ENCODE measurements at regions not wholly inside any gene's neighbourhood (a gene's known extent, or its start where the extent isn't known, plus 50 kb on each side); places are given as distances from the start of the nearest gene placed in this dataset.

DNA sequence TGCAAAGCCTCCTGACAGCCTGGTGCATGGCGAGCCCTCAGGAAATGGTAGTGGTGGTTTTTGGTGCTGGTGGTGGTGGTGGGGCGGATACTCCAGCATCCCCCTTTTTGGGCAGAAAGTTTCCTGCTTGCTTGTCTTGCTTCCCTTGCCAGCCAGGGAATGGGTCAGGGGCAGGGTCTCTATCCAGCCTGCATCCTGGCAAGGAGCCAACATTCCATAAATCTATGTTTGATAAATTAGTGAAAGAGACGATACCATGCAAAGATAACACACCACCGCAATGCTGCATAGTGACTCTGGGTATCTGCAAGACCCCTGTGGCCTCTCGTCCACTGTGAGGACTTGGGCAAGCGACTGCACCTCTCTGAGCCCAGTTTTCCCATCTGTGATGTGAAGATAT is 246.2 kb downstream of the LRFN2 start:
- H3K36me3 Mint-ChIP-seq (ENCODE audit: insufficient read depth), result no peaks in the 10 kb centered on the region
- DNase-seq (ENCODE audit: low spot score in 2 of 2) (no peak), ATAC-seq (replicated peaks; ENCODE audit: extremely low read depth, poor library complexity, severe bottlenecking) (no peak)
- peaks cover 28% of the 10 kb centered on the region for H3K27me3 Mint-ChIP-seq
- H3K27ac Mint-ChIP-seq (ENCODE audit: low read depth), result no peak overlapping the region
- no peak overlapping the region for H3K4me3 Mint-ChIP-seq
- no peaks in the 10 kb centered on the region for H3K9me3 Mint-ChIP-seq
- no peaks in the 10 kb centered on the region for H3K4me1 Mint-ChIP-seq

DNA sequence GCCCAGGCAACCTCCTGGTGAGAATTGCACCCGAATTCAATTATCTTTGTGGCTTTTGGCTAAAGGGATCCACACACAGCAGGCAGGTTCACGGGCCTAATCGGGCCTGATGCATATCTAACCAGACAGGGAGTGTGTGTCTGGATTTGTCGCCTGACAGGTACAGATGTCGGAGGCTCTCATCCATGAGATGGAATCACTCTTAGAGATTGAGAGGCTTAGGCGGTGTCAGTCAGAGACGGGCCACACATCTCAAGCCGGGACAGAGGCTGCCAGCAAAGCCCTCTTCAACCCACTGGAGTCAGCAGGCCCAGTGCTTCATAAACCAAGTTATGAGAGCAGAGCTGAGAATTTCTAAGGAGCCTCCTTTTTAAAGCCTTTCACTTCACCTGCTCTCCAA is 247.0 kb downstream of the LRFN2 start:
- DNase-seq (ENCODE audit: low spot score in 2 of 2) (no peak), ATAC-seq (replicated peaks; ENCODE audit: extremely low read depth, poor library complexity, severe bottlenecking) (no peak)
- Mint-ChIP-seq H3K9me3 (no peaks in the 10 kb centered on the region), H3K4me3 (no peak overlapping the region), H3K27ac (ENCODE audit: low read depth) (no peak overlapping the region), H3K27me3 (peaks cover 28% of the 10 kb centered on the region), H3K36me3 (ENCODE audit: insufficient read depth) (no peaks in the 10 kb centered on the region), H3K4me1 (no peaks in the 10 kb centered on the region)

DNA sequence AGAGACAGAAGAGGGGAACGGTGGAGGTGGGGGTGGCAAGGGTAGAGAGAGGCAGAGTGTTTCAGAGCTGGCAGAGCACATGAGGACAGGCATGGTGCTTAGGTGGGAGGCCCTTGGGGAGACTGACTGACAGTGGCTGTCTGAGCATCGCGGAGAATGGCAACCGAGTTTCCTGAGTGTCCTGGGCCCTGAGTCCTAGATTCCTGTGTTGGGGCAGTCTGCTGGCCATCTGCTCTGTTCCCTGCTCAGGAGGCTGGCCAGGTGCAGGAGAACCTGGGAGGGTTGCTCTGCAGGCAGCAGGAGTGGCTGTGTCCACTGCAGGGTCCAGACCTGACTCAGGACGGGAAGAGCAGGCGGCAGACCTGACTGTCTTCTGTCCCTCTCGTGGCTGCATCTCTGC is 248.9 kb downstream of the LRFN2 start:
- no peak overlapping the region for H3K4me3 Mint-ChIP-seq
- DNase-seq (ENCODE audit: low spot score in 2 of 2), result no peak
- H3K9me3 Mint-ChIP-seq, result no peaks in the 10 kb centered on the region
- ATAC-seq (replicated peaks; ENCODE audit: extremely low read depth, poor library complexity, severe bottlenecking), result no peak
- H3K4me1 Mint-ChIP-seq, result no peaks in the 10 kb centered on the region
- H3K36me3 Mint-ChIP-seq (ENCODE audit: insufficient read depth), result no peaks in the 10 kb centered on the region
- H3K27ac Mint-ChIP-seq (ENCODE audit: low read depth), result no peak overlapping the region
- peaks cover 28% of the 10 kb centered on the region for H3K27me3 Mint-ChIP-seq

DNA sequence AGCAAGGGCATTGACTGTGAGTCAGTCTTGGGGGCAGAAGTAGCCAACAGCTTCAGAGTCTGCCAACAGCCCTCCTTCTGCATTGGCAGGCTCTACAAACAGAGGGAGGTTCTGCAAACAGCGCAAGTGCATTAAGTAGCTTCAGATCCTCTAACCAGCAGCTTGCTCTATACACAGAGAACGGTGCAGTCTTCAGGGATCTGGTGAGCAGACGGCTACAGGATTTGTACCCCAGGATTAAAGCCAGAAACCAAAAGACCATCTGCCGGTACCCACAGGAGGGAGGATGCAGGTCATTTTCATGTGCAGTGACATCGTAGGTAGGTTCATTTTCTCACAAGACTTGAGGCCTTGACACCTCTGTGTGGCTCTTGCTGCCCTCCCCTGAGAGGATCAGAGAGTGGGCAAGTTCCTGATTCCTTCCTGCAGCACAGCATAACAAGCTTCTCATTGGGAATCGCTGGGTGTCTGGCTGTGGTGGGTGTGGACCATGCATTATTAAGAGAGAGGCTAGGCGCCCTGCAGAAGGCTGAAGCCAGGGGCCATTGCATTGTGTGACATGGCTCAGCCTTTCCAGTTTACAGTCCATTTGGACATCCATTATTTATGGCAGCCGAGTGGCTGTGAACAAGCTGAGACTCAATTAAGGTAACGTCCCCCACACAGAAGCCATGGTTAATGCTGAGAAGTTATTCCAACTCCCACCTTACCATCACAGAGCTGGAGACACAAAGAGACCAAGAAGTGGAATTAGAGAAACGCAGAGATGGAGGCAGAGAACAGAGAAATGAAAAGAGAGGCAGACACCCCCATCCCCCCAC is 250.0 kb downstream of the LRFN2 start:
- no peak for ATAC-seq (replicated peaks; ENCODE audit: extremely low read depth, poor library complexity, severe bottlenecking)
- Mint-ChIP-seq H3K27me3 (peaks cover 28% of the 10 kb centered on the region), H3K36me3 (ENCODE audit: insufficient read depth) (no peaks in the 10 kb centered on the region)

DNA sequence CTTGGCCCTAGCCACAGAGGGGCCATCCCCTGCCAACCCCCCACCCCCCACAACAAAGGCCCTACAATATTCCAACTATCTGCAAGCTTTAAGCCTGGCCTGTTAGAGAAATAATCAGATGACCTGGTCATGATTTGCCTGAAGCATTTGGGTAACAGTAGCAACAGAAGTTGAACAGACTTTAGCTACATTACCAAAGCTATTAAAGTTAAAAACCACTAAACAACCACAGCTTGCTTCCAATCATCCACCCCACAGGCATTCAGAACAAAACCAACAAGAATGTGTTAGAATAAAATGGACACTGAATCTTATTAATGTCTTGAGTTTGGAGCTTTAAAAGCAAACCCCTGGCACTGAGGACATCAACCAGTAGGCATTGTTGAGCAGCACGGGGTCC is 250.9 kb downstream of the LRFN2 start:
- Mint-ChIP-seq H3K4me3 (no peak overlapping the region), H3K4me1 (no peaks in the 10 kb centered on the region), H3K36me3 (ENCODE audit: insufficient read depth) (no peaks in the 10 kb centered on the region), H3K27me3 (peaks cover 28% of the 10 kb centered on the region), H3K27ac (ENCODE audit: low read depth) (no peak overlapping the region), H3K9me3 (no peaks in the 10 kb centered on the region)
- DNase-seq (ENCODE audit: low spot score in 2 of 2), result no peak
- ATAC-seq (replicated peaks; ENCODE audit: extremely low read depth, poor library complexity, severe bottlenecking), result no peak

More for the DNA sequence above, 250.0 kb downstream of the LRFN2 start:
- H3K4me3 Mint-ChIP-seq, result no peak overlapping the region
- DNase-seq (ENCODE audit: low spot score in 2 of 2), result no peak
- no peaks in the 10 kb centered on the region for H3K4me1 Mint-ChIP-seq
- H3K27ac Mint-ChIP-seq (ENCODE audit: low read depth), result no peak overlapping the region
- H3K9me3 Mint-ChIP-seq, result no peaks in the 10 kb centered on the region

DNA sequence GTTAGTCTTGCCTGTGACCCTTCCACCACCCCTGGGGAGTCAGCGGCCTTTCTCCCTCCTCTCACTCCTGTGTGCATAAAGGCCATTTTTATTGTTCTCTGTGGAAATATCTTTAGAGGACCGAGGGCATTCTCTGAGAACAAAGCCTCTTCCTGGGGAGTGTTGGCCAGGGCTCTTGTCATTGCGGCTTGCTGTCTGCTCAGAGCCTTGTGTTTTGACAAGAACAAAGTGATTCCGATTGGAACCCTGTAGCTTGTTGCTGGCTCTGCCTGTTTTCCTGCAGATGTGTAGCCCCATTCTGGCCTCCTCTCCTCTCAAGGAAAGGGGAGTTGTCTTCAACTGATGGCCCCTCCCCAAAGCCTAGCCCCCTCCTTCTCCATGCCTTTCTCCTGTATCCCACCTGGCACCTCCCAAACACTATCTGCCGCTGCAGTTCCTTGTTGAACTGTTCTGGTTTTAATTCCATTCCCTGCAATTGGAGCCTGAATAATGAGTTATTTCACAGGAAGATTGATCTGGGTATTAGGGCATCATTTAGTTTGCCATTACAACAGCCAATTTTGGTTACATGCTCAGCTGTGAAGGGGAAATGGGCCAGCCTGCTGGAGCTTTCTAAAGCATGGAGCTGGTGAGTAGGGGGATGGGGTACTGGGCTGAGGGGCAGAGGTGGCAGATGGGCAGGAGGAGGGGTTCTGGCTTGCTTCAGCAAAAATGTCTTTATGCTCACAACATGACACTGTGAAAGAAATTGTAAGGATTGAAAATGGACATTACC is 252.5 kb downstream of the LRFN2 start:
- Mint-ChIP-seq H3K36me3 (ENCODE audit: insufficient read depth) (no peaks in the 10 kb centered on the region), H3K4me3 (no peak overlapping the region), H3K9me3 (no peaks in the 10 kb centered on the region), H3K27ac (ENCODE audit: low read depth) (no peak overlapping the region), H3K4me1 (no peaks in the 10 kb centered on the region), H3K27me3 (peaks cover 27% of the 10 kb centered on the region)
- no peak for ATAC-seq (replicated peaks; ENCODE audit: extremely low read depth, poor library complexity, severe bottlenecking)
- DNase-seq (ENCODE audit: low spot score in 2 of 2), result no peak

DNA sequence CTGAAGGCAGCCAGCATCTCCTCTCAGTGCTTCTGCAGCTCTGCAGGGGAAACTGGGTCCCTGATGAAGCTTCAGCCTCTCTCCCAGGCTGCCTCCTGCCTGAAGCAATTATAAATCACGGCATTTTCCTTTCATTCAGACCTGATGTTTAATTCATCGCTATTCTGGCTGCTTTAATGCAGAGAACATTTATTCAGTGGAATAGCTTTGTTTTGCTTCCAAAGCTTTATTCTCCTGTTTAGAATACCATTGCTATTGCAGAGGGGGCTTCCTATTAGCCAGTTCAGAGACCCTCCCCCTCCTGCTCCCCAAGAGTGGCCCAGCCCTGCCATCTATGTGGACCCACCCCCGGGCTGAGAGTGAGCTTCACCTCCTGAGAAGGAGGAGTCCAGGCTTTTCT is 255.6 kb downstream of the LRFN2 start:
- Mint-ChIP-seq H3K4me1 (peaks cover 6% of the 10 kb centered on the region), H3K36me3 (ENCODE audit: insufficient read depth) (no peaks in the 10 kb centered on the region), H3K4me3 (no peak overlapping the region), H3K27me3 (peaks cover 25% of the 10 kb centered on the region), H3K27ac (ENCODE audit: low read depth) (no peak overlapping the region), H3K9me3 (no peaks in the 10 kb centered on the region)
- DNase-seq (ENCODE audit: low spot score in 2 of 2), result no peak
- no peak for ATAC-seq (replicated peaks; ENCODE audit: extremely low read depth, poor library complexity, severe bottlenecking)

DNA sequence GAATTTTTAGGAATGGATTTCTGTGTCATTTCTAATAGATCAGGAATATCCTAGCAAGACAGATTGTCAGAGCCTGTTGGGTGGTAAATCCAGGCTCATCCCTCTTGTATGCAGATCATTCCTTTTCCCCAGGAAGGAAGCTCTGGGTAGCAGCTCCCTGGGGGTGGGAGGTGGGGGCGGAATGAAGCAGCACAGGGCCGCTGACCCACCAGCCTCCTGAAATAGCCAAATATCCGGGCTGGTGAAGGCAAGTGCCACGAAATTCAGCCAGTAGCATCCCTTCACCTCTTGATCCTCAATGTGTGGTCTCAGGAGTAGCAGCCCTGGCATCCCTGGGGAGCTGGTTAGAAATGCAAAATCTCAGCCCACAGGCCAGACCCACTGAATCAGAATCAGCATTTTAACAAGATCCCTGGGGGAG is 256.9 kb downstream of the LRFN2 start:
- Mint-ChIP-seq H3K27me3 (peaks cover 37% of the 10 kb centered on the region), H3K9me3 (no peaks in the 10 kb centered on the region), H3K4me3 (no peak overlapping the region), H3K36me3 (ENCODE audit: insufficient read depth) (no peaks in the 10 kb centered on the region), H3K27ac (ENCODE audit: low read depth) (no peak overlapping the region), H3K4me1 (peaks cover 6% of the 10 kb centered on the region)
- DNase-seq (ENCODE audit: low spot score in 2 of 2), result no peak
- no peak for ATAC-seq (replicated peaks; ENCODE audit: extremely low read depth, poor library complexity, severe bottlenecking)

DNA sequence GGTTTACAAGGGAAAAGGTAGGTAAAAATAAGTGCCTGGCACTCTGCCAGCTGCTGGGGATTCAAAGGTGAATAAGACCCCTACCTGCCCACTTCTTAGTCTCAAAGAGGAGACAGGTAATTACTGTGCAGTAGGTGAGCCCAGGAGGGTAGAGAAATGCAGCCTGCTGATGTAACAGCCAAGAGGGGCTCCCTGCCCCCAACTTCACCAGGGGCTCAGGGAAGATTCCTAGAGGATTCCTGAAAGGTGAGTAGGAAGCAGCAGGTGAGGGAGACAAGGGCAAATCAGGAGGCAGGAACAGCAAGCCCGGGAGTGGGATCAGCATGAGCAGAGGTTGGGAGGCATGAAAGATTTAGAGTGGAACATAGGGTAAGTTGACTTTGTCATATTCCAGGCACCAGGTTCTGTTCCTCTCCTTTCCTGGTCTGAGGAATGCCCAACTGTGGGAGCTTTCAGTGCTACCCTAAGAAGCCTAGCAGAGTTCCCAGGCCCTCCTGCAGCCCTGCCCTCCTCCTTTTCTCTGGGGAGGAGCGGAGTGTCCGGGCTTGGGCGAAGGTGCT is 258.1 kb downstream of the LRFN2 start:
- no peaks in the 10 kb centered on the region for H3K9me3 Mint-ChIP-seq
- H3K36me3 Mint-ChIP-seq (ENCODE audit: insufficient read depth), result no peaks in the 10 kb centered on the region
- peaks cover 6% of the 10 kb centered on the region for H3K4me1 Mint-ChIP-seq
- no peak for ATAC-seq (replicated peaks; ENCODE audit: extremely low read depth, poor library complexity, severe bottlenecking)
- H3K27me3 Mint-ChIP-seq, result peaks cover 47% of the 10 kb centered on the region
- DNase-seq (ENCODE audit: low spot score in 2 of 2), result no peak
- no peak overlapping the region for H3K4me3 Mint-ChIP-seq
- no peak overlapping the region for H3K27ac Mint-ChIP-seq (ENCODE audit: low read depth)

DNA sequence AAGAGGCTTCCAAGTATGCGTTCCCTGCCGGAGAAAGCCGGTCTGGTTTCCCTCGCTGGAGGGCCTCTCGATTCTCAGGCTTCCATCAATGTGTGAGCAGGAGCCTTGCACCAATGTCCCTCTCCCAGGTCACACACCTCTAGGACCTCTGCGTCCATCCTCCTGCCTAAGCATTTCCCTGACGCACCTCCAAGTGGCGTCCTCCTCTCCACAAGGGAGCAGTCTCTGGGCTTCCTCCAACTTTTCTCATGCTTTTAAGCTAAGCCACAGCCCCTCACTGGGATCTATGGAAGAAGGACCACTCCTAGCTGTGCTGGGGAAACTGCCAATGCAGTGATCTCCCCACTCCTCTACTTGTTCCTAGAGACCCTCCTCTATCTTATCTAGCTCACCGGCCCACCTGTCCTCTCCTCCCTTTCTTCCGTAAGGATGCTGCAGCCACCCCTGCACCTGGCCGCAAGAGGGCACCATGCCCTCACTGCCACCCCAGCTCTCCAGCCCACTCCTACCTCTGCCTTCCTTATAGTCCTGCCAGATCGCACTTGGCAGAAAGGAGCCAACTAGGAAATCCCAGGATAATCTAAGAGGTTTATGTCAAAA is 258.7 kb downstream of the LRFN2 start:
- Mint-ChIP-seq H3K4me1 (peaks cover 6% of the 10 kb centered on the region), H3K9me3 (no peaks in the 10 kb centered on the region), H3K4me3 (no peak overlapping the region), H3K27me3 (peaks cover 53% of the 10 kb centered on the region), H3K27ac (ENCODE audit: low read depth) (no peak overlapping the region), H3K36me3 (ENCODE audit: insufficient read depth) (no peaks in the 10 kb centered on the region)
- no peak for ATAC-seq (replicated peaks; ENCODE audit: extremely low read depth, poor library complexity, severe bottlenecking)
- DNase-seq (ENCODE audit: low spot score in 2 of 2), result peak in 1 of 2 donors; percentile 14

DNA sequence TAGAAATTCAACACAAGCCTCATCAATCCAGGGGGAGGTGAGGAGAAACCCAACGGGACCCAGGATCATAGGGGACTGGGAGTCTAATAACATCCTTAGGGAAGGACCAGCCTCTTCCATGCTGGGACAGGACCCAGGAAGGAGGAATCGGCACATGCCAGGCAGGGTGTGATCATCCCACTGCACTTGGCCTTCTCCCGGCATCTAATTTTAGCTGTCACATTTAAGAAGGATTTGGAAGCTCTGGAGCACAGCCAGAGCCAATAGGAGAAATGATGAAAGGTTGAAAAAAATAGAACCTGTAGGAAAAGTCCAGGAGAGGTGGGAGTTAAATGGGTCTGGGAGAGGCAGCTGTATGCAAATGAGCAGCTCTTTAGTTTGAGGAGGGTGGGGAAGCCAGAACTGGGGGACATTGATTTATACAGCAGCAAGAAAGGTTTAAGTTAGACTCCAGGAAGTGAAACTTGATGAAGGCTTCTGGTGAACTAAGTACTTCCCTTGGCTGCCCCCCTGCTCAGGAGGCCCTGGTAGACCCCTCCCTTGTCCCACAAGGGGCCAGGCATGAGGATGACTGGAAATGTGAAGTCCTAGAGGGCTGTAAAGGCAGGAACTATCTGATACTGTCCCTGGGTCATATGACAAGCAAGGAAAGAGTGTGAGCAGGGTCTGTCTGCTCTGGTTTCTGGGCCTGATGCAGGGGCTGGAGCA is 260.3 kb downstream of the LRFN2 start:
- ATAC-seq (replicated peaks; ENCODE audit: extremely low read depth, poor library complexity, severe bottlenecking) (no peak), DNase-seq (ENCODE audit: low spot score in 2 of 2) (no peak)
- no peak overlapping the region for H3K27ac Mint-ChIP-seq (ENCODE audit: low read depth)
- H3K4me3 Mint-ChIP-seq, result no peak overlapping the region
- no peaks in the 10 kb centered on the region for H3K9me3 Mint-ChIP-seq
- no peaks in the 10 kb centered on the region for H3K36me3 Mint-ChIP-seq (ENCODE audit: insufficient read depth)
- peaks cover 6% of the 10 kb centered on the region for H3K4me1 Mint-ChIP-seq
- peaks cover 69% of the 10 kb centered on the region for H3K27me3 Mint-ChIP-seq

DNA sequence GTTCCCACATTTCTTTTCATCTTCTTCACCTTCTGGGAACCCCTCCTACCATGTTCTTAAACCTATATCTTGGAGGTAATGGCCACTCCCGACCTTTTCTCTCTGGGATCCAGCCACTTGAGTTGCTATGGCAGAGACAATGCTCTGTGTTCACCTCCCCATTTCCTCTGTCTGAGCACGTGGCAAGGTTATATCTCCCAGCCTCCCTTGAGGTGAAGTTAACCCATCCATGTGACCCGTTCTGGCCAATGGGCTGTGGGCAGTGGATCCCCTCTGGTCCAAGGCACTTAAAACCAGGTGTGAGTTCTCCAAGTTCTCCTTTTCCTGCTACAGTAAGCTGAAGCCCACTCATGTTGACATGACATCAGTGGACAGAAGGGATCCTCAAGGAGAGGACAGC is 261.4 kb downstream of the LRFN2 start:
- Mint-ChIP-seq H3K4me3 (no peak overlapping the region), H3K27ac (ENCODE audit: low read depth) (no peak overlapping the region), H3K9me3 (no peaks in the 10 kb centered on the region), H3K4me1 (peaks cover 6% of the 10 kb centered on the region), H3K36me3 (ENCODE audit: insufficient read depth) (no peaks in the 10 kb centered on the region), H3K27me3 (peaks cover 80% of the 10 kb centered on the region)
- ATAC-seq (replicated peaks; ENCODE audit: extremely low read depth, poor library complexity, severe bottlenecking) (no peak), DNase-seq (ENCODE audit: low spot score in 2 of 2) (no peak)
